Stimulated activated memory B cell treated with anti-CD40 and anti-IgM and Interleukin-4, amounts not matched to agents 10 μg/mL and 1 μg/mL and 100 μg/mL, for 72 hours (primary cell): ENCODE measurements at regions not wholly inside any gene's neighbourhood (a gene's known extent, or its start where the extent isn't known, plus 50 kb on each side); places are given as distances from the start of the nearest gene placed in this dataset.
"Not testable (repeated sequence)": the region's sequence is repeated elsewhere in the genome, so short reads cannot be mapped to it uniquely, and the experiment has no call there.

Source experiments
- ATAC-seq: fragments of 150-1000 bp; cut with Tn5 transposase; 2 replicates; pipeline ENCODE4 v1.10.0; 2021
- H3K27ac Mint-ChIP-seq: one replicate; pipeline ENCODE4 v1.8.0; 2022; ENCODE audit warnings: mild to moderate bottlenecking, mixed read lengths
- H3K27me3 Mint-ChIP-seq: one replicate; pipeline ENCODE4 v1.8.0; 2022; ENCODE audit warnings: mixed read lengths
- H3K36me3 Mint-ChIP-seq: one replicate; pipeline ENCODE4 v1.8.0; 2022; ENCODE audit warnings: mixed read lengths
- H3K4me1 Mint-ChIP-seq: one replicate; pipeline ENCODE4 v1.8.0; 2022; ENCODE audit warnings: mixed read lengths
- H3K4me3 Mint-ChIP-seq: one replicate; pipeline ENCODE4 v1.8.0; 2022; ENCODE audit warnings: mild to moderate bottlenecking, moderate library complexity, mixed read lengths
- H3K9me3 Mint-ChIP-seq: one replicate; pipeline ENCODE4 v1.8.0; 2022; ENCODE audit warnings: mixed read lengths

GRCh38 chr14:61602003-61602732 is 93.1 kb upstream of the HIF1A start:
- no peaks in the 10 kb centered on the region for H3K27me3 Mint-ChIP-seq
- H3K9me3 Mint-ChIP-seq, result no peaks in the 10 kb centered on the region
- H3K4me1 Mint-ChIP-seq, result peaks cover 19% of the 10 kb centered on the region
- ATAC-seq, result no peak
- H3K4me3 Mint-ChIP-seq, result no peak overlapping the region
- no peaks in the 10 kb centered on the region for H3K36me3 Mint-ChIP-seq
- peak overlapping the region; percentile 20 for H3K27ac Mint-ChIP-seq

- Mint-ChIP-seq H3K36me3 (no peaks in the 10 kb centered on the region), H3K4me1 (peaks cover 19% of the 10 kb centered on the region), H3K9me3 (no peaks in the 10 kb centered on the region), H3K27me3 (no peaks in the 10 kb centered on the region), H3K27ac (peak overlapping the region; percentile 20), H3K4me3 (no peak overlapping the region)
- ATAC-seq, result no peak
Observed at GRCh38 chr14:61602733-61603077, 92.6 kb upstream of the HIF1A start.

GRCh38 chr14:61603736-61604135 is 91.6 kb upstream of the HIF1A start:
- Mint-ChIP-seq H3K36me3 (no peaks in the 10 kb centered on the region), H3K4me3 (no peak overlapping the region), H3K4me1 (peaks cover 14% of the 10 kb centered on the region), H3K27me3 (no peaks in the 10 kb centered on the region), H3K27ac (no peak overlapping the region), H3K9me3 (no peaks in the 10 kb centered on the region)
- no peak for ATAC-seq

GRCh38 chr14:61607570-61608244 is 87.6 kb upstream of the HIF1A start:
- no peak for ATAC-seq
- H3K9me3 Mint-ChIP-seq, result no peaks in the 10 kb centered on the region
- H3K27ac Mint-ChIP-seq, result peak overlapping the region; percentile 58
- H3K36me3 Mint-ChIP-seq, result no peaks in the 10 kb centered on the region
- no peak overlapping the region for H3K4me3 Mint-ChIP-seq
- no peaks in the 10 kb centered on the region for H3K27me3 Mint-ChIP-seq
- H3K4me1 Mint-ChIP-seq, result no peaks in the 10 kb centered on the region

GRCh38 chr14:61608245-61609165 is 86.8 kb upstream of the HIF1A start:
- ATAC-seq, result no peak
- Mint-ChIP-seq H3K4me3 (no peak overlapping the region), H3K27ac (peak overlapping the region; percentile 58), H3K36me3 (no peaks in the 10 kb centered on the region), H3K4me1 (no peaks in the 10 kb centered on the region), H3K9me3 (no peaks in the 10 kb centered on the region), H3K27me3 (no peaks in the 10 kb centered on the region)

- no peak for ATAC-seq
- Mint-ChIP-seq H3K27ac (no peak overlapping the region), H3K9me3 (no peaks in the 10 kb centered on the region), H3K36me3 (no peaks in the 10 kb centered on the region), H3K27me3 (no peaks in the 10 kb centered on the region), H3K4me1 (no peaks in the 10 kb centered on the region), H3K4me3 (no peak overlapping the region)
Observed at GRCh38 chr14:61609191-61609843, 86.0 kb upstream of the HIF1A start.

GRCh38 chr14:61609884-61610283 is 85.4 kb upstream of the HIF1A start:
- no peaks in the 10 kb centered on the region for H3K27me3 Mint-ChIP-seq
- no peak overlapping the region for H3K4me3 Mint-ChIP-seq
- H3K4me1 Mint-ChIP-seq, result no peaks in the 10 kb centered on the region

GRCh38 chr14:61610900-61611299 is 84.4 kb upstream of the HIF1A start:
- Mint-ChIP-seq H3K36me3 (no peaks in the 10 kb centered on the region), H3K27ac (no peak overlapping the region), H3K9me3 (no peaks in the 10 kb centered on the region), H3K4me3 (no peak overlapping the region), H3K27me3 (no peaks in the 10 kb centered on the region), H3K4me1 (no peaks in the 10 kb centered on the region)
- no peak for ATAC-seq

More at GRCh38 chr14:61609884-61610283, 85.4 kb upstream of the HIF1A start:
- no peaks in the 10 kb centered on the region for H3K36me3 Mint-ChIP-seq
- no peak for ATAC-seq
- no peaks in the 10 kb centered on the region for H3K9me3 Mint-ChIP-seq
- H3K27ac Mint-ChIP-seq, result no peak overlapping the region

GRCh38 chr14:61611880-61612630 is 83.3 kb upstream of the HIF1A start:
- Mint-ChIP-seq H3K36me3 (no peaks in the 10 kb centered on the region), H3K27ac (no peak overlapping the region), H3K4me3 (no peak overlapping the region), H3K4me1 (no peaks in the 10 kb centered on the region), H3K27me3 (no peaks in the 10 kb centered on the region), H3K9me3 (no peaks in the 10 kb centered on the region)
- no peak for ATAC-seq

- H3K36me3 Mint-ChIP-seq, H3K27ac Mint-ChIP-seq, H3K9me3 Mint-ChIP-seq, H3K4me1 Mint-ChIP-seq, ATAC-seq, H3K27me3 Mint-ChIP-seq, H3K4me3 Mint-ChIP-seq: not testable (repeated sequence)
Observed at GRCh38 chr14:61613006-61613405, 82.3 kb upstream of the HIF1A start.

- ATAC-seq, result no peak
- Mint-ChIP-seq H3K9me3 (no peaks in the 10 kb centered on the region), H3K4me1 (no peaks in the 10 kb centered on the region), H3K27me3 (no peaks in the 10 kb centered on the region), H3K27ac (no peak overlapping the region), H3K4me3 (no peak overlapping the region), H3K36me3 (no peaks in the 10 kb centered on the region)
Observed at GRCh38 chr14:61614693-61615092, 80.6 kb upstream of the HIF1A start.

GRCh38 chr14:61615743-61616523 is 79.4 kb upstream of the HIF1A start:
- Mint-ChIP-seq H3K4me3 (no peak overlapping the region), H3K36me3 (no peaks in the 10 kb centered on the region), H3K4me1 (no peaks in the 10 kb centered on the region), H3K27ac (no peak overlapping the region), H3K27me3 (no peaks in the 10 kb centered on the region), H3K9me3 (no peaks in the 10 kb centered on the region)
- no peak for ATAC-seq

- H3K27ac Mint-ChIP-seq, result no peak overlapping the region
- H3K9me3 Mint-ChIP-seq, result no peaks in the 10 kb centered on the region
- H3K4me3 Mint-ChIP-seq, result no peak overlapping the region
- H3K4me1 Mint-ChIP-seq, result no peaks in the 10 kb centered on the region
- ATAC-seq, result no peak
- no peaks in the 10 kb centered on the region for H3K36me3 Mint-ChIP-seq
- no peaks in the 10 kb centered on the region for H3K27me3 Mint-ChIP-seq
Observed at GRCh38 chr14:61616524-61617185, 78.7 kb upstream of the HIF1A start.
